HG02610 (cell line): ENCODE measurements at regions not wholly inside any gene's neighbourhood (a gene's known extent, or its start where the extent isn't known, plus 50 kb on each side); places are given as distances from the start of the nearest gene placed in this dataset.
A peak's percentile ranks its signal among the peaks of the same experiment; 100 is the strongest.
"Not testable (repeated sequence)": the region's sequence is repeated elsewhere in the genome, so short reads cannot be mapped to it uniquely, and the experiment has no call there.

Experiments used
- ATAC-seq: cut with Tn5 transposase; IDR thresholded peaks from one replicate; pipeline ENCODE4 v1.9.1; 2021; ENCODE audit warnings: mild to moderate bottlenecking, moderate library complexity; ENCODE audit not compliant: unreplicated experiment

- not testable (repeated sequence) for ATAC-seq
Measured at GRCh38 chr2:87075054-87075790, 53.6 kb upstream of the PLGLB1 start.

GRCh38 chr2:87075791-87076252, 54.2 kb upstream of the PLGLB1 start:
- ATAC-seq: peak; percentile 23

- peak; percentile 95 for ATAC-seq
Measured at GRCh38 chr2:87076253-87077123, 54.8 kb upstream of the PLGLB1 start.

GRCh38 chr2:87077124-87077446, 55.4 kb upstream of the PLGLB1 start:
- not testable (repeated sequence) for ATAC-seq

- ATAC-seq: not testable (repeated sequence)
Measured at GRCh38 chr2:87081727-87082126, 60.1 kb upstream of the PLGLB1 start.

- not testable (repeated sequence) for ATAC-seq
Measured at GRCh38 chr2:87088079-87088478, 66.4 kb upstream of the PLGLB1 start.

GRCh38 chr2:87089401-87089800, 67.8 kb upstream of the PLGLB1 start:
- ATAC-seq: not testable (repeated sequence)

GRCh38 chr2:87093252-87093651, 71.6 kb upstream of the PLGLB1 start:
- ATAC-seq: not testable (repeated sequence)

GRCh38 chr2:87093937-87094529, 72.4 kb upstream of the PLGLB1 start:
- ATAC-seq: not testable (repeated sequence)

GRCh38 chr2:87095804-87096203, 74.2 kb upstream of the PLGLB1 start:
- ATAC-seq: not testable (repeated sequence)

GRCh38 chr2:87128761-87129553, 107.3 kb upstream of the PLGLB1 start:
- not testable (repeated sequence) for ATAC-seq

- ATAC-seq: not testable (repeated sequence)
Measured at GRCh38 chr2:87132577-87132976, 110.9 kb upstream of the PLGLB1 start.

GRCh38 chr2:87151835-87152493, 130.3 kb upstream of the PLGLB1 start:
- ATAC-seq: not testable (repeated sequence)

GRCh38 chr2:87174454-87174853, 152.8 kb upstream of the PLGLB1 start:
- not testable (repeated sequence) for ATAC-seq

GRCh38 chr2:87183373-87183772, 161.7 kb upstream of the PLGLB1 start:
- ATAC-seq: not testable (repeated sequence)

- ATAC-seq: not testable (repeated sequence)
Measured at GRCh38 chr2:87184260-87184659, 162.6 kb upstream of the PLGLB1 start.

GRCh38 chr2:87189214-87189613, 167.6 kb upstream of the PLGLB1 start:
- not testable (repeated sequence) for ATAC-seq

- peak; percentile 62 for ATAC-seq
Measured at GRCh38 chr2:87193336-87193735, 171.7 kb upstream of the PLGLB1 start.

GRCh38 chr2:87194254-87194999, 172.8 kb upstream of the PLGLB1 start:
- ATAC-seq: not testable (repeated sequence)
